SK-N-MC (cell line): ENCODE measurements at regions not wholly inside any gene's neighbourhood (a gene's known extent, or its start where the extent isn't known, plus 50 kb on each side); places are given as distances from the start of the nearest gene placed in this dataset.

Experiments
- EZH2 ChIP-seq: fragments of 200-600 bp; sonication (generic); IDR thresholded peaks from one replicate; pipeline ENCODE4 v1.6.1; 2017; ENCODE audit warnings: antibody characterized with exemption
- FOXP2 ChIP-seq: optimal IDR thresholded peaks from 2 replicates; pipeline ENCODE3; 2011; ENCODE audit warnings: mild to moderate bottlenecking, moderate library complexity; ENCODE audit not compliant: insufficient read depth; ENCODE audit errors: extremely low read length, control extremely low read depth
- POLR2AphosphoS5 ChIP-seq: IDR thresholded peaks from 2 replicates; pipeline ENCODE4 v1.6.1; 2012; ENCODE audit warnings: mild to moderate bottlenecking, low read depth, low read length, borderline replicate concordance

DNA sequence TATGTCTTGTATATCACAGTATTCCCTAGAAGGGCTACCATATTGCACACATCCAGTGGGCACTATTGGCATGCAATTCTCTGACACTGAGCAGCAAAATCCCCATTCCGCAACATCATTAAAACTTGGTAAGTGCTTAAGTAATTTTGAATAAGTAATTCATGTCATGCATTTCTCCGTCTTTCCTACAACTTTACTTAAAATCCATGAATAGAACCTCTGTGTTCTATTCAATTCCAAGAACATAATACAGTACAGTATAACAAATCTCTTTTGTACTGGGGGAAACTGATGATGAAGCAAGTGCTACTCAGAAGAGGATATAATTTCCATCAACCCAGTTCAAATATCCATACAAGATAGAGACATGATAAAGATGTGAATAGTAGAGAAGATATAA lies 80.9 kb upstream of the SEMA3C start:
- TF ChIP-seq EZH2: no peak
- no peak for TF ChIP-seq POLR2AphosphoS5
- TF ChIP-seq FOXP2: no peak
